Stimulated activated CD8-positive, alpha-beta memory T cell treated with anti-CD3 and anti-CD28 coated beads, Interleukin-7, amount 100 ng/mL, for 48 hours (primary cell): ENCODE measurements at regions not wholly inside any gene's neighbourhood (a gene's known extent, or its start where the extent isn't known, plus 50 kb on each side); places are given as distances from the start of the nearest gene placed in this dataset.
"Not testable (repeated sequence)": the region's sequence is repeated elsewhere in the genome, so short reads cannot be mapped to it uniquely, and the experiment has no call there.

ENCODE experiments used
- DNase-seq, 2 donors: peaks; one replicate each; pipeline ENCODE4 v3.0.0-alpha.2; 2020; ENCODE audit warnings: low read depth in 1 of 2; ENCODE audit errors: extremely low read depth in 1 of 2

DNA sequence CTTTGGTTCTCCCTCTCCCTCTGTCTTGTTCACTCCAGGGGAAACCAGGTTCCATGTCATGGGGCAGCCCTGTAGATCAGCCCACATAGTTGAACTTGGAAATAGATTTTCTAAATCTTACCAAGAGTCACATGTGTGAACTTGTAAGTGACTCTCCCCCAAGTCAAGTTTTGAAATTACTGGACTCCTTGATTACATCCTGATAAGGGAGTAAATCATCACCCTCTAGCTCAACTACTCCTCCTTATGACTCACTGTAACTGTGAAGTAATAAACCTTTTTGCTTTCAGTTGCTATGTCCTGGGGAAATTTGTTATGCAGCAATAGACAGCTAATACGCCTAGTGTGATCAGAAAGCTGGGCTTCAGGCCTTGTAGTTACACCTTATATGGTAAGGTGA is 703.3 kb downstream of the TTLL7 start:
- not testable (repeated sequence) for DNase-seq

- not testable (repeated sequence) for DNase-seq
Observed at GRCh38 chr1:83287391-83287790, 711.5 kb downstream of the TTLL7 start.

- DNase-seq, result not testable (repeated sequence)
Observed at GRCh38 chr1:83274656-83275055, 724.3 kb downstream of the TTLL7 start.

DNA sequence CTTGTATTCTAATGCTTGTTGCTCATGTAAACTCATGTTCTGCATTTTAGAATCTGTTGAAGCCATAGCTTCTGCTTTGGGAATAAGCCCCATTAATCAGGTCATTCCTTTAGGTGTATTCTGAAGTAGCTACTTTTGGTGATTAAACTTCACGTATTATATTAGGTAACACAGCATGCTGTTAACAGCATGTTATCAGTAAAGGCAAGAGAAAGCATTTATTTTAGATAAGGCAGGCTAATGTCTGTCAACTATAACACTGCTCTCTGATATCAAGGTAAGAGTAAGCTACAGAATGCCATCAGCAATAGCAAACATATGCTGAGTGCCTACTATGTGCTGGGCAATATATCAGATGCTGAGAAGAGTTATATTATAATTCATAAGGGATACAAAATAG is 726.4 kb downstream of the TTLL7 start:
- DNase-seq, result not testable (repeated sequence)

DNA sequence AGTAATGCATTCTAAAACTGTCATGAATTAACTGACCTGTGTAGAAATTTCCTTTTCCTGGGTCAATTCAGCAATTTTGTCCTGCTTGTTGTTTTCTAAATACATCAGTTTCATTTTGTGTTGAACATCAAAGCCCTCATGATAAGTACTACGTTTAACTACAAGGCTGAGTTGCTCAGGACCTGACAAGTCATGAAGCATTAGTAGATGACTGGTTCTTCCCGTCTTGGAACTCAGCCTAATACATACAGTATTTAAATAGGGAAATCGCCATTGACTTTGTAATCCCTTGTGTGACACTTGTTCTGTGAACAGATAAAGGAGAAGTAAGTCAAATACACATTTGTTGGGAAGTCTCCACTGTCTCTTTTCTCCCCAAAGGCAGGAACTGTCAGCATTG is 727.1 kb downstream of the TTLL7 start:
- not testable (repeated sequence) for DNase-seq

DNA sequence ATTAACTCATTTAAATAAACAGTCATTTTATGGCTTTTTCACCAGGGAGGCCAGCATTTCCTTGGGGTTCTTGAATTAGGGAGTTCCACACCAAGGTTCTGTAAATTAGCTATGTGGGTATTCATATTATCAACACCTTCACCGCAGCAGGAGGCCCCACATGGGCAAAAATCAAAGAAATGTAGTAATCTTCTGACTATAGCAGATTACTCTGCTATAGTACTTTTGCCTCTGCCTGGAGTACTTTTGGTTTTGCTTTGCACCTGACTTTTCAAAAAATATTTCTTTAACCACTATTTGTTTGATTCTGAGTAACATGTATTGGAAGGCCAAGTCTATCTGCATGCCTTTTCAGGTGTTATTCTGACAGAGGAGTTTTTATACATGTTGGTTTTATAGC is 728.1 kb downstream of the TTLL7 start:
- DNase-seq, result not testable (repeated sequence)

DNA sequence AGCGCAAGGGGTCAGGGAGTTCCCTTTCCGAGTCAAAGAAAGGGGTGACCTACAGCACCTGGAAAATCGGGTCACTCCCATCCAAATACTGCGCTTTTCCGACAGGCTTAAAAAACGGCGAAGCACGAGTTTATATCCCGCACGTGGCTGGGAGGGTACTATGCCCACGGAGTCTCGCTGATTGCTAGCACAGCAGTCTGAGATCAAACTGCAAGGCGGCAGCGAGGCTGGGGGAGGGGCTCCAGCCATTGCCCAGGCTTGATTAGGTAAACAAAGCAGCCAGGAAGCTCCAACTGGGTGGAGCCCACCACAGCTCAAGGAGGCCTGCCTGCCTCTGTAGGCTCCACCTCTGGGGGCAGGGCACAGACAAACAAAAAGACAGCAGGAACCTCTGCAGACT is 735.1 kb downstream of the TTLL7 start:
- DNase-seq, result not testable (repeated sequence)

DNA sequence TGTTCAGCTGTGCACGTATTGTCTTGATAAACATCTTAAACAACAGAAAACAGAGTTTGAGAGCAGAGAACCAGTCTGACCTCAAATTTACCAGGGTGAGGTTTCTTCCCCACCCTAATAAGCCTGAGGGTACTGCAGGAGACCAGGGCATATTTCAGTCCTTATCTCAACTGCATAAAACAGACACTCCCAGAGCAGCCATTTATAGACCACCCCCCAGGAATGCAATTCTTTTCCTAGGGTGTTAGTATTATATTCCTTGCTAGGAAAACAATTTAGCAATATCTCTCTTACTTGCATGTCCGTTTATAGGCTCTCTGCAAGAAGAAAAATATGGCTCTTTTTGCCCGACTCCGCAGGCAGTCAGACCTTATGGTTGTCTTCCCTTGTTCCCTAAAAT is 747.2 kb downstream of the TTLL7 start:
- DNase-seq, result not testable (repeated sequence)

DNA sequence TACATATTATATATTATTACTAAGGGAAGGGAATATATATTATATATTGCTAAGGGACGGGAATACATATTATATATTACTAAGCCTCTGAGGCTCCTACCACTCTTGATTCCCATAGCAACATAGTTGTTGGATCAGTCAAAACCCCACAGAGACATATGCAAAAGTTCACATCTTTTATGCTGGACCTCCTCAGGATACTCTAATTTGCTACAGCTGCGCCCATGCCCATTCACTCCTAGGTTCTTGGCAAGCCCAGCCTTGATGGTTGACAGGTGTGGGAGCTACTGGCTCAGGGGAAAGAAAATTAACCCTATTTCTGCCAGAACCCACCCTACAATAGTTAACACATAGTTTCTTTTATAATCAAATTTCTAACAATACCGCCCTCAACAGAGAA is 752.2 kb downstream of the TTLL7 start:
- DNase-seq, result not testable (repeated sequence)

- DNase-seq, result not testable (repeated sequence)
Observed at GRCh38 chr1:83244832-83245231, 754.1 kb downstream of the TTLL7 start.

DNA sequence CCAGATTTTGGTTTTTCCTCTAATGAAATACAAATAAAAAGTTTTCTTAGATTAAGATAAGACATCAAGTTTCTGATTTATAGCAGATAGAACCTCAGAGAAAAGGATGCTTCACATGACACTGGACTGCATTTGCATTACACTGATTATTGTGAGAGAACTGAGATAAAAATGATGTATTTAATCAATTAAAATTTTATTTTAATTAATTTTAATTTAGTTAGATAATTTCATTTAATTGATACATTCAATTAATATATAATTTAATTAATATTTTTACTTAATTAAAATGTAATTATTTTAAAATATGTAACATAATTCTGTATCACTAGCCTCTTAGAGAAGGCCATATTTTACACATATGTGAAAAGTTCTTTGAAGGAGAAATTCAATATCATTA is 759.4 kb downstream of the TTLL7 start:
- DNase-seq, result not testable (repeated sequence)

- not testable (repeated sequence) for DNase-seq
Observed at GRCh38 chr1:83238654-83239053, 760.3 kb downstream of the TTLL7 start.

GRCh38 chr1:83219788-83220187 is 779.1 kb downstream of the TTLL7 start:
- DNase-seq, result not testable (repeated sequence)

DNA sequence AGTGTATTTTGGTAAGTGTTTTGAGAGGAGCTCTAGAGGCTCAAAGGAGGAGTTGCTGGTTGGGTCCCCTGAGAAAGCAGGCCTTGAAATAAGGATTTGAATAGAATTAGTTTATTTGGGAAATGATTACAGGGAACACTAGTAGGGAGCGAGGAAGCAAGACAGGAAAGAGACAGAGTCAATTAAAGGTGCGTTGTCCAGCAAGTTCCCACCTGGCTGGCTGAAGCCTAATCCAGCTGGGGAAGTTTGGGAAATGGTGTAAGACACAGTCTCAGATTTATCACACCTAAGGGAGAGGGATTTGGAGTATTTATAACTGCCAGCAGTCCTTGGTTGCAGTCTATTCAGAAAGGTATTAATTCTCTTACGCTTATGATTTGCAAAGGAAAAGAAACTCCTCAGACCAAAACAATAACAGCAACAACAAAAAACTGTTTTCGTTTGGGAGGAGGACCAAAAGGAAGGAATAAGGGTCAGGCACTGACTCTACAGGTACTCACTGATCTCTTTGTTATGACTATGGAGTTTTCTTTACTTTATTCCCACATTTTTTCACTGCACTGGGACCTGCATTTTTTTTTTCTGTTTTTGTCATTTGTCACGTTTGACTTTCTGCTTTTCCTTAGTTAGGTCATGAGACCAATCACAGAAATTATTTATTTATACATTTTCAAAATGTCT is 780.8 kb downstream of the TTLL7 start:
- not testable (repeated sequence) for DNase-seq

- DNase-seq, result not testable (repeated sequence)
Observed at GRCh38 chr1:83214317-83214716, 784.6 kb downstream of the TTLL7 start.

- DNase-seq, result not testable (repeated sequence)
Observed at GRCh38 chr1:83213648-83214047, 785.3 kb downstream of the TTLL7 start.

GRCh38 chr1:83212033-83212432 is 786.9 kb downstream of the TTLL7 start:
- DNase-seq, result not testable (repeated sequence)

DNA sequence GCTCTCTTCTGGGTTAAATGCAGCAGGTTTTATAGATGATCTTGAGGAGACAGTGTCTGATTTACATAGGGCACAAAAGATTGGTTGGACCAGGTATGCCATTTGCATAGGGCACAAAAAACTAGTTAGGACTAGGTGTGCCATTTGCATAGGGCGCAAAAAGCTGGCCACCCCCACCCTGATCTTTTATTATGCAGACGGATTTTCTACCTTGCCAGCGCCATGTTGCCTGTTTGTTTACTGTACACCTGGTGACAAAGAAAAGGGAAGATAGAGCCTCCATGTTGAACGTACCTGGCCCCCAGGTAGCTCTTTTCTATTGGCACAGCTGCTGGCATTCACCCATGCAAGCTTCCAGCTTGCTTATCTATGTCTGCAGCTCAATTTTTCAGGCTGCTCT is 790.4 kb downstream of the TTLL7 start:
- not testable (repeated sequence) for DNase-seq

DNA sequence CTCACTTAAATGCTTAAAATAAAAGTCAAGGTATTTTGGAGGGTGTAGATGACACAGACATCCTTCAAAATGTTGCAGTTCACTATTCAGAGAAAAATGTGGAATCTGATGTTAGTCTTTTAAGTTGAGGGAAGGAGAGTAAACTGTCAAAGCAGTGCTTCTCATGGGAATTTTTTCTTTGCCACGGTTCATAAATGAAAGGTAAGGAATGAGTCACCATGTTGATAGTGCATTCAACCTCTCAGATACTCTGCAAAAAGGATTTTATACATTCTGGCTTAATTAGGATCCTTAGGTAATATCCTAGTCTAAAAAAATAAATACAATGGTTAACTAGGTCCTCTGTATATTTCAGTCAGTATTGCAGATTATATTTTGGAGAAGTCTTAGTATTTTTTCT is 804.3 kb downstream of the TTLL7 start:
- DNase-seq, result not testable (repeated sequence)

DNA sequence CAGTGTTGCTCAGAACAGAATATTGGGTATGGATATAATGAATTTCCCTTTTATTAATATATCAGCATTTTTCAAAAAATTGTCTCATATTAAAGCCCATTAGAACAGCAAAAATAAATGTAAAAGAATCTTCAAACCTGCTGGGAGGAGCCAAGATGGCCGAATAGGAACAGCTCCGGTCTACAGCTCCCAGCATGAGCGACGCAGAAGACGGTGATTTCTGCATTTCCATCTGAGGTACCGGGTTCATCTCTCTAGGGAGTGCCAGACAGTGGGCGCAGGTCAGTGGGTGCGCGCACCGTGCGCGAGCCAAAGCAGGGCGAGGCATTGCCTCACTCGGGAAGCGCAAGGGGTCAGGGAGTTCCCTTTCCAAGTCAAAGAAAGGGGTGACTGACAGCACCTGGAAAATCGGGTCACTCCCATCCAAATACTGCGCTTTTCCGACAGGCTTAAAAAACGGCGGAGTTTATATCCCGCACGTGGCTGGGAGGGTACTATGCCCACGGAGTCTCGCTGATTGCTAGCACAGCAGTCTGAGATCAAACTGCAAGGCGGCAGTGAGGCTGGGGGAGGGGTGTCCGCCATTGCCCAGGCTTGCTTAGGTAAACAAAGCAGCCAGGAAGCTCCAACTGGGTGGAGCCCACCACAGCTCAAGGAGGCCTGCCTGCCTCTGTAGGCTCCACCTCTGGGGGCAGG is 816.8 kb downstream of the TTLL7 start:
- not testable (repeated sequence) for DNase-seq

GRCh38 chr1:83180621-83181020 is 818.3 kb downstream of the TTLL7 start:
- DNase-seq, result not testable (repeated sequence)

DNA sequence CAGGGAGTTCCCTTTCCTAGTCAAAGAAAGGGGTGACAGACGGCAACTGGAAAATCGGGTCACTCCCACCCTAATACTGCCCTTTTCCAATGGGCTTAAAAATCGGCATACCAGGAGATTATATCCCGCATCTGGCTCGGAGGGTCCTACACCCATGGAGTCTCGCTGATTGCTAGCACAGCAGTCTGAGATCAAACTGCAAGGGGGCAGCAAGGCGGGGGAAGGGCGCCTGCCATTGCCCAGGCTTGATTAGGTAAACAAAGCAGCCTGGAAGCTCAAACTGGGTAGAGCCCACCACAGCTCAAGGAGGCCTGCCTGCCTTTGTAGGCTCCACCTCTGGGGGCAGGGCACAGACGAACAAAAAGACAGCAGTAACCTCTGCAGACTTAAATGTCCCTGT is 831.3 kb downstream of the TTLL7 start:
- not testable (repeated sequence) for DNase-seq
